GM23338 (cell line): ENCODE measurements at regions not wholly inside any gene's neighbourhood (a gene's known extent, or its start where the extent isn't known, plus 50 kb on each side); places are given as distances from the start of the nearest gene placed in this dataset.

ENCODE experiments used
- ATAC-seq: fragments of 200-7000 bp; cut with Tn5 transposase; 3 replicates; pipeline ENCODE4 v1.9.1; 2020
- DNase-seq: peaks from one replicate; pipeline ENCODE4 v3.0.0-alpha.2; 2015; ENCODE audit warnings: low spot score
- H2AFZ ChIP-seq: fragments of 200-600 bp; sonication (generic); 2 replicates; pipeline ENCODE4 v1.8.0; 2016; ENCODE audit warnings: antibody characterized with exemption, mild to moderate bottlenecking, moderate library complexity
- H3F3A ChIP-seq: fragments of 200-600 bp; sonication (generic); replicated peaks from 2 replicates; pipeline ENCODE4 v1.8.0; 2017; ENCODE audit warnings: antibody characterized with exemption, mixed run types, low read depth
- H3K27ac ChIP-seq: fragments of 200-600 bp; sonication (generic); 2 replicates; pipeline ENCODE4 v1.6.1; 2016; ENCODE audit warnings: low read depth
- H3K27me3 ChIP-seq: fragments of 200-600 bp; sonication (generic); 2 replicates; pipeline ENCODE4 v1.8.0; 2016; ENCODE audit warnings: mild to moderate bottlenecking, mixed run types, moderate library complexity; ENCODE audit not compliant: insufficient read depth
- H3K36me3 ChIP-seq: fragments of 200-600 bp; sonication (generic); 2 replicates; pipeline ENCODE4 v1.8.0; 2016; ENCODE audit warnings: mild to moderate bottlenecking; ENCODE audit not compliant: insufficient read depth
- H3K4me1 ChIP-seq: fragments of 200-600 bp; sonication (generic); 2 replicates; pipeline ENCODE4 v1.8.0; 2016; ENCODE audit warnings: mild to moderate bottlenecking, moderate library complexity; ENCODE audit not compliant: insufficient read depth
- H3K4me2 ChIP-seq: fragments of 200-600 bp; sonication (generic); 2 replicates; pipeline ENCODE4 v1.7.1; 2017; ENCODE audit warnings: mixed run types
- H3K4me3 ChIP-seq: fragments of 200-600 bp; sonication (generic); 2 replicates; pipeline ENCODE4 v1.6.1; 2016; ENCODE audit warnings: mixed run types
- H3K79me2 ChIP-seq: fragments of 200-600 bp; sonication (generic); replicated peaks from 2 replicates; pipeline ENCODE4 v1.8.0; 2017; ENCODE audit warnings: mild to moderate bottlenecking; ENCODE audit not compliant: insufficient read depth
- H3K9me2 ChIP-seq: fragments of 200-600 bp; sonication (generic); 2 replicates; pipeline ENCODE4 v1.8.0; 2017; ENCODE audit not compliant: insufficient read depth
- H4K20me1 ChIP-seq: fragments of 200-600 bp; sonication (generic); replicated peaks from 2 replicates; pipeline ENCODE4 v1.8.0; 2017; ENCODE audit warnings: mild to moderate bottlenecking; ENCODE audit not compliant: insufficient read depth
- H3K27ac Mint-ChIP-seq: 2 replicates; pipeline ENCODE4 v1.8.0; 2020; ENCODE audit warnings: inconsistent platforms, mild to moderate bottlenecking, moderate library complexity, mixed read lengths
- H3K27me3 Mint-ChIP-seq: 3 replicates; pipeline ENCODE4 v1.8.0; 2022; ENCODE audit warnings: low read depth, mild to moderate bottlenecking, moderate library complexity, mixed read lengths, inconsistent platforms; ENCODE audit not compliant: insufficient read depth, poor library complexity
- H3K36me3 Mint-ChIP-seq: 3 replicates; pipeline ENCODE4 v1.8.0; 2021; ENCODE audit warnings: low read depth, mild to moderate bottlenecking, inconsistent platforms, moderate library complexity, mixed read lengths
- H3K4me1 Mint-ChIP-seq: 3 replicates; pipeline ENCODE4 v1.8.0; 2020; ENCODE audit warnings: mild to moderate bottlenecking, inconsistent platforms, mixed read lengths
- H3K4me3 Mint-ChIP-seq: 3 replicates; pipeline ENCODE4 v1.8.0; 2021; ENCODE audit warnings: moderate library complexity, mild to moderate bottlenecking, inconsistent platforms, mixed read lengths
- H3K9me3 Mint-ChIP-seq: 3 replicates; pipeline ENCODE4 v1.8.0; 2020; ENCODE audit warnings: moderate library complexity, mild to moderate bottlenecking, inconsistent platforms, mixed read lengths
- CREB1 ChIP-seq: fragments of 250-450 bp; sonication (Bioruptor Pico); IDR thresholded peaks from 2 replicates; pipeline ENCODE4 v1.5.0; 2020; ENCODE audit warnings: low read depth, mild to moderate bottlenecking, moderate library complexity
- NANOG ChIP-seq: IDR thresholded peaks from 2 replicates; pipeline ENCODE4 v1.6.1; 2016; ENCODE audit warnings: antibody characterized with exemption, borderline replicate concordance
- ZNF114 ChIP-seq: fragments of 250-450 bp; sonication (Bioruptor Pico); IDR thresholded peaks from 2 replicates; pipeline ENCODE4 v1.5.0; 2020; ENCODE audit warnings: mild to moderate bottlenecking, moderate library complexity
- ZNF331 ChIP-seq: fragments of 250-450 bp; sonication (Bioruptor Pico); IDR thresholded peaks from 2 replicates; pipeline ENCODE4 v1.5.0; 2020; ENCODE audit warnings: low read depth, mild to moderate bottlenecking, moderate library complexity
- TF ChIP-seq, protein P1 (sequence below): IDR thresholded peaks from 2 replicates; pipeline ENCODE4 v1.6.1; 2016; ENCODE audit warnings: antibody characterized with exemption
- TF ChIP-seq, protein P2 (sequence below): fragments of 250-450 bp; sonication (Bioruptor Pico); IDR thresholded peaks from 2 replicates; pipeline ENCODE4 v1.5.0; 2020; ENCODE audit warnings: mild to moderate bottlenecking, moderate library complexity

DNA sequence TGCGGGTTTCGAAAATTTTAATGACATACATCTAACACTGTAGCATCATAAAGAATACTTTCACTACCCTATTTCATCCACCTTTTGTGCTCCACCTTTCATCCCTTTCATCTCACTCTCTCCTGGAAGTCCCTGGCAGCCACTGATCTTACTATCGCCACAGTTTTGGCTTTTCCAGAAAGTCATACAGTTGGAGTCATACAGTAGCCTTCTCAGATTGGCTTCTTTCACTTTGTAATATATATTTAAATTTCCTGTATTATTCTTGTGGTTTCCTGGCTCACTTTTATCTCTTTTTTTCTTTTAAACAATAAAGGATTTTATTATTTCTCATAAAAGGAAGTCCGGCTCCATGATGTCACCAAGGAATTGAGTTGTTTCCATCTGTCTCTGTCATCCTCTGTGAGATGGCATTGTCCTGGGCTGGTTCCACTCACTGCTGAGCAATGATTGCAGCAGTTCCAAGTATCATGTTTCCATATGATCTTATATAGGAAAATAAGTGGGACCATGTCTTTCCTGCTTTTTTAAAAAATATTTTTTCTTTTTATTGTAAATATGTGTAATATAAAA is 626.3 kb downstream of the POM121L12 start:
- H3K79me2 ChIP-seq: no peaks in the 10 kb centered on the region
- Mint-ChIP-seq H3K27ac (no peak overlapping the region), H3K27me3 (no peaks in the 10 kb centered on the region), H3K4me1 (no peaks in the 10 kb centered on the region; the same call in 2 of the 3 replicates), H3K9me3 (no peaks in the 10 kb centered on the region), H3K4me3 (no peak overlapping the region), H3K36me3 (no peaks in the 10 kb centered on the region)
- no peaks in the 10 kb centered on the region for H4K20me1 ChIP-seq
- no peak overlapping the region; the same call in 1 of the 2 replicates for H2AFZ ChIP-seq
- H3K4me3 ChIP-seq: no peak overlapping the region
- H3K27me3 ChIP-seq: no peaks in the 10 kb centered on the region
- H3K9me2 ChIP-seq: no peaks in the 10 kb centered on the region; the same call in 1 of the 2 replicates
- H3K27ac ChIP-seq: no peak overlapping the region
- no peak for DNase-seq
- no peaks in the 10 kb centered on the region for H3K36me3 ChIP-seq
- TF ChIP-seq ZNF114 (CRISPR knock-in tag) (no peak), NANOG (no peak), ZNF331 (CRISPR knock-in tag) (no peak), CREB1 (no peak)
- TF ChIP-seq, protein P1, sequence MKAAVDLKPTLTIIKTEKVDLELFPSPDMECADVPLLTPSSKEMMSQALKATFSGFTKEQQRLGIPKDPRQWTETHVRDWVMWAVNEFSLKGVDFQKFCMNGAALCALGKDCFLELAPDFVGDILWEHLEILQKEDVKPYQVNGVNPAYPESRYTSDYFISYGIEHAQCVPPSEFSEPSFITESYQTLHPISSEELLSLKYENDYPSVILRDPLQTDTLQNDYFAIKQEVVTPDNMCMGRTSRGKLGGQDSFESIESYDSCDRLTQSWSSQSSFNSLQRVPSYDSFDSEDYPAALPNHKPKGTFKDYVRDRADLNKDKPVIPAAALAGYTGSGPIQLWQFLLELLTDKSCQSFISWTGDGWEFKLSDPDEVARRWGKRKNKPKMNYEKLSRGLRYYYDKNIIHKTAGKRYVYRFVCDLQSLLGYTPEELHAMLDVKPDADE: no peak
- TF ChIP-seq, protein P2, sequence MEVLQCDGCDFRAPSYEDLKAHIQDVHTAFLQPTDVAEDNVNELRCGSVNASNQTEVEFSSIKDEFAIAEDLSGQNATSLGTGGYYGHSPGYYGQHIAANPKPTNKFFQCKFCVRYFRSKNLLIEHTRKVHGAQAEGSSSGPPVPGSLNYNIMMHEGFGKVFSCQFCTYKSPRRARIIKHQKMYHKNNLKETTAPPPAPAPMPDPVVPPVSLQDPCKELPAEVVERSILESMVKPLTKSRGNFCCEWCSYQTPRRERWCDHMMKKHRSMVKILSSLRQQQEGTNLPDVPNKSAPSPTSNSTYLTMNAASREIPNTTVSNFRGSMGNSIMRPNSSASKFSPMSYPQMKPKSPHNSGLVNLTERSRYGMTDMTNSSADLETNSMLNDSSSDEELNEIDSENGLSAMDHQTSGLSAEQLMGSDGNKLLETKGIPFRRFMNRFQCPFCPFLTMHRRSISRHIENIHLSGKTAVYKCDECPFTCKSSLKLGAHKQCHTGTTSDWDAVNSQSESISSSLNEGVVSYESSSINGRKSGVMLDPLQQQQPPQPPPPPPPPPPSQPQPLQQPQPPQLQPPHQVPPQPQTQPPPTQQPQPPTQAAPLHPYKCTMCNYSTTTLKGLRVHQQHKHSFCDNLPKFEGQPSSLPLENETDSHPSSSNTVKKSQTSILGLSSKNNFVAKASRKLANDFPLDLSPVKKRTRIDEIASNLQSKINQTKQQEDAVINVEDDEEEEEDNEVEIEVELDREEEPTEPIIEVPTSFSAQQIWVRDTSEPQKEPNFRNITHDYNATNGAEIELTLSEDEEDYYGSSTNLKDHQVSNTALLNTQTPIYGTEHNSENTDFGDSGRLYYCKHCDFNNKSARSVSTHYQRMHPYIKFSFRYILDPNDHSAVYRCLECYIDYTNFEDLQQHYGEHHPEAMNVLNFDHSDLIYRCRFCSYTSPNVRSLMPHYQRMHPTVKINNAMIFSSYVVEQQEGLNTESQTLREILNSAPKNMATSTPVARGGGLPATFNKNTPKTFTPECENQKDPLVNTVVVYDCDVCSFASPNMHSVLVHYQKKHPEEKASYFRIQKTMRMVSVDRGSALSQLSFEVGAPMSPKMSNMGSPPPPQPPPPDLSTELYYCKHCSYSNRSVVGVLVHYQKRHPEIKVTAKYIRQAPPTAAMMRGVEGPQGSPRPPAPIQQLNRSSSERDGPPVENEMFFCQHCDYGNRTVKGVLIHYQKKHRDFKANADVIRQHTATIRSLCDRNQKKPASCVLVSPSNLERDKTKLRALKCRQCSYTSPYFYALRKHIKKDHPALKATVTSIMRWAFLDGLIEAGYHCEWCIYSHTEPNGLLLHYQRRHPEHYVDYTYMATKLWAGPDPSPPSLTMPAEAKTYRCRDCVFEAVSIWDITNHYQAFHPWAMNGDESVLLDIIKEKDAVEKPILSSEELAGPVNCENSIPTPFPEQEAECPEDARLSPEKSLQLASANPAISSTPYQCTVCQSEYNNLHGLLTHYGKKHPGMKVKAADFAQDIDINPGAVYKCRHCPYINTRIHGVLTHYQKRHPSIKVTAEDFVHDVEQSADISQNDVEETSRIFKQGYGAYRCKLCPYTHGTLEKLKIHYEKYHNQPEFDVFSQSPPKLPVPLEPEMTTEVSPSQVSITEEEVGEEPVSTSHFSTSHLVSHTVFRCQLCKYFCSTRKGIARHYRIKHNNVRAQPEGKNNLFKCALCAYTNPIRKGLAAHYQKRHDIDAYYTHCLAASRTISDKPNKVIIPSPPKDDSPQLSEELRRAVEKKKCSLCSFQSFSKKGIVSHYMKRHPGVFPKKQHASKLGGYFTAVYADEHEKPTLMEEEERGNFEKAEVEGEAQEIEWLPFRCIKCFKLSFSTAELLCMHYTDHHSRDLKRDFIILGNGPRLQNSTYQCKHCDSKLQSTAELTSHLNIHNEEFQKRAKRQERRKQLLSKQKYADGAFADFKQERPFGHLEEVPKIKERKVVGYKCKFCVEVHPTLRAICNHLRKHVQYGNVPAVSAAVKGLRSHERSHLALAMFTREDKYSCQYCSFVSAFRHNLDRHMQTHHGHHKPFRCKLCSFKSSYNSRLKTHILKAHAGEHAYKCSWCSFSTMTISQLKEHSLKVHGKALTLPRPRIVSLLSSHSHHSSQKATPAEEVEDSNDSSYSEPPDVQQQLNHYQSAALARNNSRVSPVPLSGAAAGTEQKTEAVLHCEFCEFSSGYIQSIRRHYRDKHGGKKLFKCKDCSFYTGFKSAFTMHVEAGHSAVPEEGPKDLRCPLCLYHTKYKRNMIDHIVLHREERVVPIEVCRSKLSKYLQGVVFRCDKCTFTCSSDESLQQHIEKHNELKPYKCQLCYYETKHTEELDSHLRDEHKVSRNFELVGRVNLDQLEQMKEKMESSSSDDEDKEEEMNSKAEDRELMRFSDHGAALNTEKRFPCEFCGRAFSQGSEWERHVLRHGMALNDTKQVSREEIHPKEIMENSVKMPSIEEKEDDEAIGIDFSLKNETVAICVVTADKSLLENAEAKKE (CRISPR knock-in tag): no peak
- no peak for ATAC-seq
- no peak overlapping the region for H3K4me2 ChIP-seq
- H3K4me1 ChIP-seq: no peaks in the 10 kb centered on the region
- H3F3A ChIP-seq: no peaks in the 10 kb centered on the region
